Pancreas (tissue), 10 donors: ENCODE measurements at regions not wholly inside any gene's neighbourhood (a gene's known extent, or its start where the extent isn't known, plus 50 kb on each side); places are given as distances from the start of the nearest gene placed in this dataset.
A peak's percentile ranks its signal among the peaks of the same experiment; 100 is the strongest.

Experiments
- ATAC-seq, 4 donors: fragments of 200-7000 bp; cut with Tn5 transposase; one replicate each; pipeline versions ENCODE4 v1.8.0 to v1.9.1; 2020; ENCODE audit warnings: mild to moderate bottlenecking in 4 of 4, moderate library complexity in 4 of 4
- DNase-seq, 6 donors: peaks; one replicate each; pipeline ENCODE4 v3.0.0-alpha.2; 2020
- FAIRE-seq: peaks from 2 replicates; lab custom pipeline; 2012; peaks lifted over from hg19 to GRCh38; lab: Jason Lieb, UNC
- H3K27ac ChIP-seq, 4 donors: fragments of 200-600 bp; sonication (generic); 1 replicate in 3 of 4; 2 replicates in 1 of 4; pipeline versions ENCODE4 v1.5.0 to v1.8.0; 2020
- H3K27me3 ChIP-seq, 4 donors: fragments of 200-600 bp; one replicate each; pipeline ENCODE4 v1.8.0; 2021
- H3K36me3 ChIP-seq, 3 donors: fragments of 200-600 bp; sonication (generic) in 1 of 3; one replicate each; pipeline versions ENCODE4 v1.5.0 to v1.8.0; 2020 to 2021
- H3K4me1 ChIP-seq, 3 donors: fragments of 200-600 bp; one replicate each; pipeline ENCODE4 v1.8.0; 2021
- H3K4me3 ChIP-seq, 4 donors: fragments of 200-600 bp; sonication (generic) in 2 of 4; one replicate each; pipeline versions ENCODE4 v1.5.0 to v1.8.0; 2020 to 2021
- H3K9me3 ChIP-seq, 4 donors: fragments of 200-600 bp; one replicate each; pipeline ENCODE4 v1.8.0; 2021
- WGBS, 2 donors: extraction: QIAGEN DNeasy Blood & Tissue Kit; methylation state at CpG; one replicate each; pipeline ENCODE4 v1.1.7; 2013; 5-methylcytosine and 5-hydroxymethylcytosine counted together
- intact Hi-C, 3 donors: fragments of 100-400 bp; cut with DNase I; formaldehyde crosslinking; loops; one replicate each; pipeline versions ENCODE4 v1.11.1 to v1.14.2; 2022
- TF ChIP-seq, protein P1 (sequence below), 4 donors: fragments of 200-600 bp; sonication (generic) in 3 of 4; IDR thresholded peaks; one replicate each; pipeline versions ENCODE4 v1.5.0 to v1.8.0; 2021; ENCODE audit warnings: antibody characterized with exemption in 4 of 4
- donor health status: healthy with polysubstance abuse.
- donor health status: DM: no; HTN: no; CAD: no; lungs with moderate emphysema.
- donor health status: DM: no; HTN: no; CAD: no.
- donor health status: control.
- donor health status: control.
- donor health status: Bipolar disorder and iron deficiency.
- donor health status: DM: yes; HTN: yes; CAD: no.
- donor health status: DM: no; HTN: no; CAD: no.
- donor health status: DM: no; HTN: no; CAD: no.
- donor health status: DM: yes; HTN: yes; CAD: no.

DNA sequence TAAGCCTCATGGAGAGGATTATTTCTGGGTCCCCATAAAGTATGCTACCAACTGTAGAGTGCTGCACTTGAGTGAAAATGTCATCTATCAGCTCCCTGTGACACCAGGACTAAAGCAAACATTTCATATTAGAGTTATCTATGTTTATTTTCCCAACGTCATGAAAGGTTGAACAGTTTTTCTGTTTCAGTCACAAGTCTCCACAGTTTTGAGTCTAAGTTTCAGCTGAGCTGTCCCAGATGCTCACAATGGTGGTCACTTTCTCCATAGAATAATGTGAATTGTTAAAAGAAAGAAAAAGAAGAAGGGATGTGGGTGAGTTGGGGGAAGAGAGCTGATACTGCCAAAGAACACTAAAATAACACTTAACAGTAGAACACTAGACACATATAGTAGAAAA is 126.3 kb upstream of the C9orf72 start:
- TF ChIP-seq, protein P1, sequence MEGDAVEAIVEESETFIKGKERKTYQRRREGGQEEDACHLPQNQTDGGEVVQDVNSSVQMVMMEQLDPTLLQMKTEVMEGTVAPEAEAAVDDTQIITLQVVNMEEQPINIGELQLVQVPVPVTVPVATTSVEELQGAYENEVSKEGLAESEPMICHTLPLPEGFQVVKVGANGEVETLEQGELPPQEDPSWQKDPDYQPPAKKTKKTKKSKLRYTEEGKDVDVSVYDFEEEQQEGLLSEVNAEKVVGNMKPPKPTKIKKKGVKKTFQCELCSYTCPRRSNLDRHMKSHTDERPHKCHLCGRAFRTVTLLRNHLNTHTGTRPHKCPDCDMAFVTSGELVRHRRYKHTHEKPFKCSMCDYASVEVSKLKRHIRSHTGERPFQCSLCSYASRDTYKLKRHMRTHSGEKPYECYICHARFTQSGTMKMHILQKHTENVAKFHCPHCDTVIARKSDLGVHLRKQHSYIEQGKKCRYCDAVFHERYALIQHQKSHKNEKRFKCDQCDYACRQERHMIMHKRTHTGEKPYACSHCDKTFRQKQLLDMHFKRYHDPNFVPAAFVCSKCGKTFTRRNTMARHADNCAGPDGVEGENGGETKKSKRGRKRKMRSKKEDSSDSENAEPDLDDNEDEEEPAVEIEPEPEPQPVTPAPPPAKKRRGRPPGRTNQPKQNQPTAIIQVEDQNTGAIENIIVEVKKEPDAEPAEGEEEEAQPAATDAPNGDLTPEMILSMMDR (IDR thresholded peaks at IDR 0.05), result no peak
- intact Hi-C loops, result no loop called here
- H3K9me3 ChIP-seq, result no peaks in the 10 kb centered on the region
- DNase-seq (no peak), ATAC-seq (no peak), FAIRE-seq (no peak)
- H3K36me3 ChIP-seq, result no peaks in the 10 kb centered on the region
- no peak overlapping the region for H3K27ac ChIP-seq
- H3K4me3 ChIP-seq, result no peak overlapping the region
- H3K27me3 ChIP-seq, result no peaks in the 10 kb centered on the region
- no peaks in the 10 kb centered on the region for H3K4me1 ChIP-seq
- 9 to 13% methylated on average over 1 of the region's 1 CpG for WGBS, 2 donors

DNA sequence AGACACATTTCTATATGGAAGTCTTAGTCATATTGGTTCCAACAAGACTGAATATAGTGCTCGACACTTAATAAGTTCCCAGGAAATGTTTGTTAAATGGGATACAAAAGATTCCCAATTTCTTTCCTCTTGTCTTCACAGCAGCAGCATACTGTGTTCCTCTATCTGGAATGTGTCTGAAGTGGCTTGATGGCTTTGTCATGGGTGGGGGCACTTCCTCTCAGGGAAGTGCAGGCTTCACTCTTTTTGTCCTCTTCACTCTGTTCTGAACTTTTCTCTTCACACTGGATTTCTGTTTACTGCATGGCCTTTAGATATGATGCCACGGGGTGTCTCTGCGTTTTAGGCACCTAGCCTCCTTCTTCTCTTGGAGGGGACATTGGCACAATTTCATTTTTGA is 127.7 kb upstream of the C9orf72 start:
- Histone ChIP-seq H3K27me3 (no peaks in the 10 kb centered on the region), H3K9me3 (no peaks in the 10 kb centered on the region), H3K4me3 (no peak overlapping the region), H3K27ac (no peak overlapping the region), H3K36me3 (no peaks in the 10 kb centered on the region), H3K4me1 (no peaks in the 10 kb centered on the region)
- intact Hi-C loops, result no loop called here
- ATAC-seq (peak in 2 of 4 donors; percentile 63 to 66), DNase-seq (no peak), FAIRE-seq (no peak)
- TF ChIP-seq, protein P1 (IDR thresholded peaks at IDR 0.05), result no peak
- WGBS, 2 donors, result 57 to 63% methylated on average over 3 of the region's 3 CpGs

DNA sequence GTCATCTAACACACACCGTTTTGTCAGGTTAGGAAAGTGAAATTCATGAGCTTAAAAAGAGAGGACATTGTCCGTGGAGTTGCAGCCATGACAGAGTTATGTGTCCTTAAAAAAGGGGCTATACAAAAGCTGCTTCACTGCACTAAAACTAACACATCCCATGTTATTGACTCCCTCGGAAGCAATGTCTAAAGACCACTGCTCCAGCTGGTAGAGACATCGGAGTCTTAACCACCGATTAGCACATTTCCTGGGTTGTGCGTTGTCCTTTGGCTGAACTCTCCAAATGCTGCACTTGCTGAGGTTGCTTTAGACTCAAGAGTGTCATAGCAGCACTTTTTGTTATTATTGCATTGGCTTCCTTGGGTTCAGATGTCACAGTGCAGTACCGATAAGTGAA is 128.3 kb upstream of the C9orf72 start:
- H3K9me3 ChIP-seq, result no peaks in the 10 kb centered on the region
- ATAC-seq, result peak in 2 of 4 donors; percentile 70 to 81
- no peak overlapping the region for H3K4me3 ChIP-seq
- H3K27ac ChIP-seq, result no peak overlapping the region
- intact Hi-C loops, result no loop called here
- WGBS, 2 donors, result 68 to 73% methylated on average over 7 of the region's 7 CpGs
- H3K36me3 ChIP-seq, result no peaks in the 10 kb centered on the region
- no peaks in the 10 kb centered on the region for H3K4me1 ChIP-seq
- no peaks in the 10 kb centered on the region for H3K27me3 ChIP-seq
- no peak for FAIRE-seq
- TF ChIP-seq, protein P1 (IDR thresholded peaks at IDR 0.05), result no peak
- peak in 1 of 6 donors; percentile 25 for DNase-seq

DNA sequence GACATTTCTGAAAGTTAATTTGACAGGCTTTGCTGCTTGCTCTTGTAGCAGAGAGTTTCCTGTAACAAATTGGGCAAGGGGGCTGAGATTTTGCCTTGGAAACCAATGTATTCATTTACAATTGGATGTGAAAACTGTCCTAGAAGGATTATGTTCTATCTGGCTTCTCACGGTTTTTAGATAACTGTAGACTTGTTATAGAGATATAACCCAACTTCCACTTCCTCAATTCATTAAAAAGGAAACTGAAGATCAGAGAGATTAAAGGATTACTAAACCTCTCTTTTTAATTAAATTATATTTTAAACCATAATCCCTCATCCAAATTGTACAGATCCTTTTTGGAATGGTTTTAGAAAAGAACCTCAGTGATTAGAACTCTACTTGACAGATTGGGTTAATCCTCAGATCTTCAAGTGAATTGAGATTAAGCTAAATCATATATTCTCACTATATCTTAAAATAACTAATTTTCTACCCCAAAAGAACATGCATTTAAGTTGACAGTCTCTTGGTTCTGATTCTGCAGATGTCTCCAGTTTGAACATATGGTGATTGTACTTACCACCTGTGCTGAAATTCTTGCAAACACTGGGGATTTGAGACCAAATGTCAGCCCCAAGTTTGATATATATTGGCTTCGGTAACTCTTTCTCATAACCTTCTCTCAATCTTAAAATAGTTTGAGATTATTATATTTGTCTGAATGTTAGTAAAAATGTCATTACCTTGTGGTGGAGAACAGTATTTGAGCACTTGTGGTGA is 130.1 kb upstream of the C9orf72 start:
- ATAC-seq, result no peak

DNA sequence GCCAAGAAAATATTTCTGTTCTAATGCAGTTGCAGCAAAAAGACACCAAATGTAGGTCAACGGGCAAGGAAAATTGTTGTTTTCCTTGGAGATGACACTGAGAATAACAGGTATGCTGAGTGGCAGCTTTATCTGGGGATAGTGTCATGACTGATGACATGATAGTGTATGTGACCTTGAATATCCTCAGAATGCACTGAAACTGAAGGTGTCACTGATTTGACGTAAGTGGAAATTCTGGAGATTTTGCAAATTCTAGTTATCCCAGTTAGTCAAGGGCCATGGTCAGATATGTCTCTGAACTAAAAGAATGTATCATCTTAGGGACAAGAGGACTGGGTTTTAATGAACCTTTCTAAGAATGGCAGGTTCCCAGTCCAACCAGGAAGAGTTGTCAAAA is 138.0 kb upstream of the C9orf72 start:
- Histone ChIP-seq H3K4me1 (no peaks in the 10 kb centered on the region), H3K4me3 (no peak overlapping the region), H3K27me3 (no peaks in the 10 kb centered on the region), H3K36me3 (no peaks in the 10 kb centered on the region), H3K9me3 (no peaks in the 10 kb centered on the region), H3K27ac (no peak overlapping the region)
- WGBS, 2 donors, result 72 to 79% methylated on average over 2 of the region's 2 CpGs
- no peak for ATAC-seq
- DNase-seq, result no peak
- FAIRE-seq, result no peak
- intact Hi-C loops, result no loop called here
- TF ChIP-seq, protein P1 (IDR thresholded peaks at IDR 0.05), result no peak

More for the DNA sequence above, 130.1 kb upstream of the C9orf72 start:
- Histone ChIP-seq H3K27me3 (no peaks in the 10 kb centered on the region), H3K4me3 (no peak overlapping the region), H3K27ac (no peak overlapping the region), H3K9me3 (no peaks in the 10 kb centered on the region), H3K36me3 (no peaks in the 10 kb centered on the region), H3K4me1 (no peaks in the 10 kb centered on the region)
- intact Hi-C loops, result no loop called here
- FAIRE-seq (no peak), DNase-seq (no peak)
- 54 to 76% methylated on average over 2 of the region's 2 CpGs for WGBS, 2 donors
- TF ChIP-seq, protein P1 (IDR thresholded peaks at IDR 0.05), result no peak
